ENCODE measurements at regions not wholly inside any gene's neighbourhood (a gene's known extent, or its start where the extent isn't known, plus 50 kb on each side); places are given as distances from the start of the nearest gene placed in this dataset.

DNA sequence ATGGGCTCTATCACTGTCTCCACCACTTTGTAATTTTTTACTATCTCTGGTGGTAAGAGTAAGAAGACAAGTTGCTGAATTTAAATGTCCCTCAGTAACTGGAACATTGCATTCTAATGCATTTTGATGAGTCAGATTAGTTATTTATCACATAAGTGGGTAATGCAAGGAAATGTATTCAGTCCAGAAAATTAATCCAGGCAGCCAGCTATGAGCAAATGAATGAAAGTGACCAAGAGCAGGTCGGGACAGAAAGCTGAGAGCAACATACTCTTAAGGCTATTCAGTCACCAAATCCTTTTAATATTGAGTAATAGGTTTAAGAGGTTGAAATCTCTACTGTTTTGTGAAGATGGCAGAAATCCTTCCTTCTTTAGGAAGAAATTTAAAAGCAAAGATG is 265.5 kb upstream of the PARD3B start:
- Histone ChIP-seq H3K9me3 (no peaks in the 10 kb centered on the region), H3K27ac (replicated peaks in 1 of 4) (no peak overlapping the region), H3K27me3 (no peaks in the 10 kb centered on the region), H3K36me3 (no peaks in the 10 kb centered on the region), H3K4me1 (no peaks in the 10 kb centered on the region), H3K4me3 (no peak overlapping the region)
- WGBS: 77% methylated on average over 1 of the region's 1 CpG
- no peak for DNase-seq (ENCODE audit: extremely low spot score)
- no peak for TF ChIP-seq POLR2AphosphoS5 (IDR thresholded peaks at IDR 0.05)
- no peak for TF ChIP-seq EP300 (IDR thresholded peaks at IDR 0.05)
- TF ChIP-seq, protein P1, sequence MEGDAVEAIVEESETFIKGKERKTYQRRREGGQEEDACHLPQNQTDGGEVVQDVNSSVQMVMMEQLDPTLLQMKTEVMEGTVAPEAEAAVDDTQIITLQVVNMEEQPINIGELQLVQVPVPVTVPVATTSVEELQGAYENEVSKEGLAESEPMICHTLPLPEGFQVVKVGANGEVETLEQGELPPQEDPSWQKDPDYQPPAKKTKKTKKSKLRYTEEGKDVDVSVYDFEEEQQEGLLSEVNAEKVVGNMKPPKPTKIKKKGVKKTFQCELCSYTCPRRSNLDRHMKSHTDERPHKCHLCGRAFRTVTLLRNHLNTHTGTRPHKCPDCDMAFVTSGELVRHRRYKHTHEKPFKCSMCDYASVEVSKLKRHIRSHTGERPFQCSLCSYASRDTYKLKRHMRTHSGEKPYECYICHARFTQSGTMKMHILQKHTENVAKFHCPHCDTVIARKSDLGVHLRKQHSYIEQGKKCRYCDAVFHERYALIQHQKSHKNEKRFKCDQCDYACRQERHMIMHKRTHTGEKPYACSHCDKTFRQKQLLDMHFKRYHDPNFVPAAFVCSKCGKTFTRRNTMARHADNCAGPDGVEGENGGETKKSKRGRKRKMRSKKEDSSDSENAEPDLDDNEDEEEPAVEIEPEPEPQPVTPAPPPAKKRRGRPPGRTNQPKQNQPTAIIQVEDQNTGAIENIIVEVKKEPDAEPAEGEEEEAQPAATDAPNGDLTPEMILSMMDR (IDR thresholded peaks at IDR 0.05): no peak
- TF ChIP-seq POLR2A (IDR thresholded peaks at IDR 0.05; ENCODE audit: low read depth): no peak
- intact Hi-C loops (cut with DNase I): no loop called here

DNA sequence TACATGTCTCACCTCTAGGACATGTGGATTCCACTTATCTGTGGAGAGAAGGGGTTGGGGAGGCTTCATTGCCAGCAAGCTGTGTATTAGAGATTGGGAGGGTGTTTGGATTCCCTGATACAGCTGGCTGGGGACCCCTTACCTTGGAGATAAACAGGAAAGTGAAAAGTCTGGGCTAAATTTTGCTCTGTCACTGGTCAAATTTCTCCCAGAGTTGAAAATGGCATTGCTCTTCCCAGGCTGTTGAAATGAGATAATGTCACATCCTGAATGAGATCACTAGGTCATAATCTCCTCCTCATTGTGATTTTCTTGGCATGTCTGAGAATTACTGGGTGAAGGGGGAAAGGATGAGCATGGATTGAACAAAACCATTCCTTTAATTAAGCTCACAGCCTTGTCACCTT is 265.0 kb upstream of the PARD3B start:
- DNase-seq (ENCODE audit: extremely low spot score): no peak
- Histone ChIP-seq H3K27me3 (no peaks in the 10 kb centered on the region), H3K4me3 (no peak overlapping the region), H3K9me3 (no peaks in the 10 kb centered on the region), H3K36me3 (no peaks in the 10 kb centered on the region), H3K27ac (replicated peaks in 1 of 4) (no peak overlapping the region), H3K4me1 (no peaks in the 10 kb centered on the region)
- intact Hi-C loops (cut with DNase I): no loop called here
- TF ChIP-seq EP300 (IDR thresholded peaks at IDR 0.05) (no peak), POLR2AphosphoS5 (IDR thresholded peaks at IDR 0.05) (no peak), POLR2A (IDR thresholded peaks at IDR 0.05; ENCODE audit: low read depth) (no peak)
- TF ChIP-seq, protein P1 (IDR thresholded peaks at IDR 0.05): no peak

DNA sequence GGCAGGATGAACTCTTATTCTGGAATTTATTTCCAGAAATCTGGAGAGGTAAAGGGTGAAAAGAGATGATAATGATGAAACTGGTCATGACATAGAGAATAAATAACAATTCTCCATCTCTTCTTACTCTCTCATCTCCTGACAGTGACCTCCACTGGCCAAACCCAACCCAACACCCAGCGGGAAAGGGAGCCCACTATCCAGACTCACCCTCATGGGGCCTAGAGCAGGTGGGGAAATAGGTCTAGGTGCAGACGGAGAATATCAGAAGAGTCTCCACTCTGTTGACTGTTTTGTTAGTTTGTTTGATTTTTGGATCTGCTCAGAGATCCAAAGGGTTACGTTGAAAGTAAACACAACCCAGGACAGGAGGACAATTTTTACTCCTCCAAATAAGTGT is 263.2 kb upstream of the PARD3B start:
- DNase-seq (ENCODE audit: extremely low spot score): no peak
- no peaks in the 10 kb centered on the region for H3K4me1 ChIP-seq
- no peak for TF ChIP-seq POLR2AphosphoS5 (IDR thresholded peaks at IDR 0.05)
- TF ChIP-seq, protein P1 (IDR thresholded peaks at IDR 0.05): no peak
- TF ChIP-seq POLR2A (IDR thresholded peaks at IDR 0.05; ENCODE audit: low read depth): no peak
- TF ChIP-seq EP300 (IDR thresholded peaks at IDR 0.05): no peak
- H3K9me3 ChIP-seq: no peaks in the 10 kb centered on the region
- H3K36me3 ChIP-seq: no peaks in the 10 kb centered on the region
- H3K4me3 ChIP-seq: no peak overlapping the region
- WGBS: 92% methylated on average over 3 of the region's 3 CpGs
- H3K27ac ChIP-seq (replicated peaks in 1 of 4): no peak overlapping the region
- intact Hi-C loops (cut with DNase I): no loop called here
- H3K27me3 ChIP-seq: no peaks in the 10 kb centered on the region

DNA sequence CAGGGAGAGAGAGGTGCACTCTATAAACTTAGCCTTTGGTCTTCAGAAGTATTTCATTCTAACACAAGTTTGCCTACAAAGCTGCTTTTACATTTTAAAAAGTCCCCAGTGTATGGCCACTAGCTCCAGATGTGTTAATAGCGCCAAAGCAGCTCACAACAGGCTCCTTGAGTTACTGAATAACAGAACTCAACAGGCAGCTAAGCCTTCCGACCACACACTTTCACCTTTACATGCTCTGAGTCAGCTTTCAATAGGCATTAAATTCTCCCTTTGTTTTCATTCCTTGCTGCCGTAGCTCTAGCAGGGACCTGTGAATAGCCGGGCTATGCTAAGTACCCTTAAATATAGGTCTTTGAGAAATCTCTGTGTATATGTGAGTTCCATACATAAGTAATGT is 262.8 kb upstream of the PARD3B start:
- intact Hi-C loops (cut with DNase I): no loop called here
- Histone ChIP-seq H3K27me3 (no peaks in the 10 kb centered on the region), H3K4me1 (no peaks in the 10 kb centered on the region), H3K4me3 (no peak overlapping the region), H3K36me3 (no peaks in the 10 kb centered on the region), H3K9me3 (no peaks in the 10 kb centered on the region), H3K27ac (replicated peaks in 1 of 4) (no peak overlapping the region)
- no peak for DNase-seq (ENCODE audit: extremely low spot score)
- WGBS: 89% methylated on average over 4 of the region's 4 CpGs
- TF ChIP-seq POLR2A (IDR thresholded peaks at IDR 0.05; ENCODE audit: low read depth) (no peak), EP300 (IDR thresholded peaks at IDR 0.05) (no peak), POLR2AphosphoS5 (IDR thresholded peaks at IDR 0.05) (no peak)
- TF ChIP-seq, protein P1 (IDR thresholded peaks at IDR 0.05): no peak

DNA sequence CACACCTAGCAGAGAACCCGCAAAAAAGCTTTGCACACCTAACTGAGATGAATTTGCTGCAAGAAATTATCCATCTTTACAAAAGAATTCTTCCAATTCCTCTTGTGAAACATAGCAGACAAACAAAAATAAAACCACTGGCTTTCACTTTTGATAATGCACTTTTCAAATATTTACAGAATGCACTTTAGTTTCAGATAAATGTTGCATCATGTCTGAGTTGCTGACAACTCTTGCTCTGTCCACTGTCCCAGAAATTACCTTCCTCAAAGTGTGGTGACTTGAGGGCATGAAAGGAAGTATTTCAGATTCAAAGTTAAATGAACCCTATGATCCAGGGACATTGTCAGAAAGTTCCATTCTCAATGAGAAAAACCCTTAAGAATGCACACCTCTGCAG is 256.2 kb upstream of the PARD3B start:
- intact Hi-C loops (cut with DNase I): no loop called here
- Histone ChIP-seq H3K4me3 (no peak overlapping the region), H3K4me1 (no peaks in the 10 kb centered on the region), H3K27ac (replicated peaks in 1 of 4) (no peak overlapping the region), H3K9me3 (no peaks in the 10 kb centered on the region), H3K27me3 (no peaks in the 10 kb centered on the region), H3K36me3 (no peaks in the 10 kb centered on the region)
- no peak for DNase-seq (ENCODE audit: extremely low spot score)
- WGBS: 100% methylated on average over 1 of the region's 1 CpG
- TF ChIP-seq EP300 (IDR thresholded peaks at IDR 0.05) (no peak), POLR2A (IDR thresholded peaks at IDR 0.05; ENCODE audit: low read depth) (no peak), POLR2AphosphoS5 (IDR thresholded peaks at IDR 0.05) (no peak)
- TF ChIP-seq, protein P1 (IDR thresholded peaks at IDR 0.05): no peak

Data from esophagus muscularis mucosa (tissue), 4 donors.